Loucy (cell line): ENCODE measurements at regions not wholly inside any gene's neighbourhood (a gene's known extent, or its start where the extent isn't known, plus 50 kb on each side); places are given as distances from the start of the nearest gene placed in this dataset.

Experiments used
- CTCF ChIP-seq: fragments of 200-600 bp; sonication (generic); conservative IDR thresholded peaks from 2 replicates; pipeline ENCODE4 v1.5.1; 2014; ENCODE audit warnings: mild to moderate bottlenecking, antibody characterized with exemption, low read length
- EZH2phosphoT487 ChIP-seq: fragments of 200-600 bp; IDR thresholded peaks from 2 replicates; pipeline ENCODE4 v1.6.1; 2018; ENCODE audit warnings: antibody characterized with exemption, mild to moderate bottlenecking, moderate library complexity, borderline replicate concordance

- TF ChIP-seq CTCF: no peak
- no peak for TF ChIP-seq EZH2phosphoT487
Observed at GRCh38 chr3:80247766-80248165, 480.0 kb upstream of the ROBO1 start.
